GM19397 (cell line): ENCODE measurements at regions not wholly inside any gene's neighbourhood (a gene's known extent, or its start where the extent isn't known, plus 50 kb on each side); places are given as distances from the start of the nearest gene placed in this dataset.

Experiments
- ATAC-seq: cut with Tn5 transposase; IDR thresholded peaks from one replicate; pipeline ENCODE4 v1.9.1; 2021; ENCODE audit warnings: mild to moderate bottlenecking, moderate library complexity; ENCODE audit not compliant: unreplicated experiment

- ATAC-seq = no peak
Measured at GRCh38 chr12:41893491-41893890, 251.2 kb downstream of the GXYLT1 start.

GRCh38 chr12:41892302-41892701 is 252.4 kb downstream of the GXYLT1 start:
- no peak for ATAC-seq

GRCh38 chr12:41891226-41891625 is 253.4 kb downstream of the GXYLT1 start:
- ATAC-seq = no peak

GRCh38 chr12:41888285-41888684 is 256.4 kb downstream of the GXYLT1 start:
- no peak for ATAC-seq

GRCh38 chr12:41881891-41882805 is 262.5 kb downstream of the GXYLT1 start:
- ATAC-seq = no peak

GRCh38 chr12:41869432-41869831 is 275.2 kb downstream of the GXYLT1 start:
- ATAC-seq = no peak

- no peak for ATAC-seq
Measured at GRCh38 chr12:41866878-41867430, 277.7 kb downstream of the GXYLT1 start.

- no peak for ATAC-seq
Measured at GRCh38 chr12:41856228-41856627, 288.4 kb downstream of the GXYLT1 start.

GRCh38 chr12:41850046-41850445 is 294.6 kb downstream of the GXYLT1 start:
- ATAC-seq = no peak

- no peak for ATAC-seq
Measured at GRCh38 chr12:41846718-41847117, 298.0 kb downstream of the GXYLT1 start.

GRCh38 chr12:41836416-41836815 is 308.3 kb downstream of the GXYLT1 start:
- no peak for ATAC-seq

- ATAC-seq = no peak
Measured at GRCh38 chr12:41835556-41835955, 309.1 kb downstream of the GXYLT1 start.

GRCh38 chr12:41819948-41820347 is 324.7 kb downstream of the GXYLT1 start:
- no peak for ATAC-seq

GRCh38 chr12:41804026-41804425 is 340.6 kb downstream of the GXYLT1 start:
- no peak for ATAC-seq

- ATAC-seq = no peak
Measured at GRCh38 chr12:41802803-41803202, 341.9 kb downstream of the GXYLT1 start.

GRCh38 chr12:41801261-41801660 is 343.4 kb downstream of the GXYLT1 start:
- ATAC-seq = no peak

- ATAC-seq = no peak
Measured at GRCh38 chr12:41799671-41800070, 345.0 kb downstream of the GXYLT1 start.

GRCh38 chr12:41795910-41796309 is 348.8 kb downstream of the GXYLT1 start:
- no peak for ATAC-seq

GRCh38 chr12:41795051-41795600 is 349.5 kb downstream of the GXYLT1 start:
- no peak for ATAC-seq

GRCh38 chr12:41794336-41794735 is 350.3 kb downstream of the GXYLT1 start:
- no peak for ATAC-seq

- no peak for ATAC-seq
Measured at GRCh38 chr12:41784957-41785356, 359.7 kb downstream of the GXYLT1 start.

- ATAC-seq = no peak
Measured at GRCh38 chr12:41778934-41779333, 365.7 kb downstream of the GXYLT1 start.
